ENCODE measurements at regions not wholly inside any gene's neighbourhood (a gene's known extent, or its start where the extent isn't known, plus 50 kb on each side); places are given as distances from the start of the nearest gene placed in this dataset.
"Not testable (repeated sequence)": the region's sequence is repeated elsewhere in the genome, so short reads cannot be mapped to it uniquely, and the experiment has no call there.

- DNase-seq (ENCODE audit: low read depth in 2 of 3, low spot score in 2 of 3), result no peak
These were observed 379.9 kb downstream of the AEBP2 start for GRCh38 chr12:19819231-19819630.

- DNase-seq (ENCODE audit: low read depth in 2 of 3, low spot score in 2 of 3), result no peak
These were observed 383.2 kb downstream of the AEBP2 start for GRCh38 chr12:19822476-19822875.

- DNase-seq (ENCODE audit: low read depth in 2 of 3, low spot score in 2 of 3), result not testable (repeated sequence)
These were observed 384.0 kb downstream of the AEBP2 start for GRCh38 chr12:19823326-19823725.

GRCh38 chr12:19826980-19827550 lies 387.8 kb downstream of the AEBP2 start:
- no peak for DNase-seq (ENCODE audit: low read depth in 2 of 3, low spot score in 2 of 3)

- DNase-seq (ENCODE audit: low read depth in 2 of 3, low spot score in 2 of 3), result no peak
These were observed 390.0 kb downstream of the AEBP2 start for GRCh38 chr12:19829100-19829853.

GRCh38 chr12:19830446-19830845 lies 391.2 kb downstream of the AEBP2 start:
- no peak for DNase-seq (ENCODE audit: low read depth in 2 of 3, low spot score in 2 of 3)

GRCh38 chr12:19833775-19834501 lies 394.6 kb downstream of the AEBP2 start:
- peak in 1 of 3 donors; percentile 56 for DNase-seq (ENCODE audit: low read depth in 2 of 3, low spot score in 2 of 3)

- no peak for DNase-seq (ENCODE audit: low read depth in 2 of 3, low spot score in 2 of 3)
These were observed 395.3 kb downstream of the AEBP2 start for GRCh38 chr12:19834592-19834991.

GRCh38 chr12:19836056-19836455 lies 396.8 kb downstream of the AEBP2 start:
- DNase-seq (ENCODE audit: low read depth in 2 of 3, low spot score in 2 of 3), result no peak

- no peak for DNase-seq (ENCODE audit: low read depth in 2 of 3, low spot score in 2 of 3)
These were observed 397.2 kb downstream of the AEBP2 start for GRCh38 chr12:19836456-19836855.

- DNase-seq (ENCODE audit: low read depth in 2 of 3, low spot score in 2 of 3), result no peak
These were observed 398.3 kb downstream of the AEBP2 start for GRCh38 chr12:19837543-19837942.

GRCh38 chr12:19841451-19841850 lies 402.2 kb downstream of the AEBP2 start:
- DNase-seq (ENCODE audit: low read depth in 2 of 3, low spot score in 2 of 3), result no peak

GRCh38 chr12:19842116-19842515 lies 402.8 kb downstream of the AEBP2 start:
- no peak for DNase-seq (ENCODE audit: low read depth in 2 of 3, low spot score in 2 of 3)

GRCh38 chr12:19844224-19844623 lies 404.9 kb downstream of the AEBP2 start:
- DNase-seq (ENCODE audit: low read depth in 2 of 3, low spot score in 2 of 3), result no peak

GRCh38 chr12:19846574-19846973 lies 407.3 kb downstream of the AEBP2 start:
- no peak for DNase-seq (ENCODE audit: low read depth in 2 of 3, low spot score in 2 of 3)

- DNase-seq (ENCODE audit: low read depth in 2 of 3, low spot score in 2 of 3), result peak in 1 of 3 donors; percentile 72
These were observed 408.2 kb downstream of the AEBP2 start for GRCh38 chr12:19847294-19848059.

GRCh38 chr12:19848421-19848820 lies 409.1 kb downstream of the AEBP2 start:
- DNase-seq (ENCODE audit: low read depth in 2 of 3, low spot score in 2 of 3), result no peak

- DNase-seq (ENCODE audit: low read depth in 2 of 3, low spot score in 2 of 3), result no peak
These were observed 409.9 kb downstream of the AEBP2 start for GRCh38 chr12:19849208-19849607.

- no peak for DNase-seq (ENCODE audit: low read depth in 2 of 3, low spot score in 2 of 3)
These were observed 411.2 kb downstream of the AEBP2 start for GRCh38 chr12:19850346-19851065.

- no peak for DNase-seq (ENCODE audit: low read depth in 2 of 3, low spot score in 2 of 3)
These were observed 413.0 kb downstream of the AEBP2 start for GRCh38 chr12:19852100-19852855.

All from hematopoietic multipotent progenitor cell (in vitro differentiated cells).